HG03442 (cell line): ENCODE measurements at regions not wholly inside any gene's neighbourhood (a gene's known extent, or its start where the extent isn't known, plus 50 kb on each side); places are given as distances from the start of the nearest gene placed in this dataset.
A peak's percentile ranks its signal among the peaks of the same experiment; 100 is the strongest.

ENCODE experiments used
- ATAC-seq: cut with Tn5 transposase; IDR thresholded peaks from one replicate; pipeline ENCODE4 v1.9.1; 2021; ENCODE audit warnings: mild to moderate bottlenecking, moderate library complexity; ENCODE audit not compliant: unreplicated experiment

DNA sequence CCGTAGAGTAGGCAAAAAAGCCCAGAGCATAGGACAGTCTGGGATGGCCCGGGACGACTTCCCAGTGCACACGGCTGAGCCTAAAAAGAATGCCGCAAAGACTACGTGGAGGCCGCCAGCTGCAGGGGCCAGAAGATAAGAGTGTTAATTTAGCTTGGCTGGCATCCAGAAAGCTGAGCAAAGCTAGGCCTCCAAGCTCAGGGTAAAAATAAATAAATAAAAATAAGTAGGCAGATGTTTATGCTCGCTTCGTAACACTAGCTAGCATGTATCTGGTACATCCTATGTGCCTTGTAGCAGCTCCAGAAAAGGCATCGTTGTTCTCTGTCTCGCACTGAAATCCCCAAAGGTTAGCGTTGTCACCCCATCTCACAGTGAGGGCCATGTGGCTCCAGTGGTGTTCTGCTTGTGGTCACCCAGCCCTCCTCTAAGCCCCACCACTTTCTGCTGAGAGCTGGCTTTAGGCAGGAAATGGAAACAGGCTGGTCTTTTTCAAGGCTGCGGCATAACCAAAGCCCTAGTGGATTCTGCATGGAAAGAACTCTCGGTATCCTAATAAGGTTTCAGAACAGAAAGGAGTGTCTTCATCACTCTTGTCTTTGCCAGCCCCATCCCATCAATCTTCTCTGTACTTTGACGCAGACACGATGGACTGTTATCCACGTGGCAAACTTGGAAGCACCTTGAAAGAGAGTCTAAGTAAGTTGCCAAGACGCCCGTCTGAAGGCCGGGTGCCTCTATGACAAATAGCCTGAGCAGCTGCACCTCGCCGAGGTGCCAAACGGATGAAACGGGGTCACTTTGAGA, 58.1 kb upstream of the MEF2A start:
- no peak for ATAC-seq

- ATAC-seq: no peak
These were observed 57.5 kb upstream of the MEF2A start for GRCh38 chr15:99508311-99508645.

GRCh38 chr15:99508852-99509251, 56.9 kb upstream of the MEF2A start:
- ATAC-seq: no peak

DNA sequence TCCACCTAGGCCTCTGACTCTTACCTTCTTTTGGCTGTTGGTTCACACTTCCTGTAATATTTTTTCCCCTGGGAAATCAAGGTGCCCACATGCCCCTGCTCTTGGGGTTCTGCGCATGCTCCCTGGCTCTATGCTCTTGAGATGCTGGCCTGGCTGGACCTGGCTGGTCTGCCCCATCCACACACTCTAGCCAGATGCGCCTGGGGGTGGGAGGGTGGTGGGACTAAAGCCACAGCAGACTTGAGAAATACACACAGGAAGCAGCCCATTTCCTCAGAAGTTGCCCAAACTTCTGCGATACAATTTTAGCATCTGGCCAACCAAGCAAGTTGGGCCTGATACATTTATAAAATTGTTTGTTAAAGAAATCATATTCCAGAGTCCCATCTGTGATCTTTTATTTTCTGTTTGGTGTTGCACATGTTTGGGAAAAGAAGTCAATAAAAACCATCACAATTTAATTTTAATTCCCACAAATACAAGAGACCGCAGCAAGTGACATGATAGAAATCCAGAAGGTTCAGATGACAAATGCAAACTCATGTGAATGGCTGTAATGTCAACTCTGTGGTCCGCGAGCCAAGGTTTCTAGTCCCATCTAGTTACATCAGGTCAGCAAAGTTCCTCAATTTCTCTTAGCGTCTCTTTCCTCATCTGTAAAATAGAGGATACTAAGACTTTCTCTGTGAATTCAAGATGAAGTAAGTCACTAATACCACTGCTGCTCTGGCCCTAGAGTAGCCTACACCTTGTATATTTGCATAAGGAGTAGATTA, 55.9 kb upstream of the MEF2A start:
- no peak for ATAC-seq

DNA sequence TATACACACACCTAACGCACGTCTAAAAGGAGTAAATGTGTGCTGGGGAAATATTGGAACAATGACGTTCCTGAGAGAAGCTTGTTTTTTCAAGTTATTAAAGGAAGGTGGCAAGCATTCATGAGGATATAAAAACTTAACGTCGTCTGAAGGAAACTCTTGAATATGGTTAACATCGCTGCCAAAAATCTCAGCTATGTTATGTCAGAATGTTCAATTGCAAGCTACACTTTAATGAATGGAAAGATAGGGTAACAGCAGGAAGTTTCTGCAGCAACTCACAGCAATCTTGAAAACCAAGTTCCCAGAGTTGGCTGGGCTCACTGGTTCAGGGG, 54.3 kb upstream of the MEF2A start:
- ATAC-seq: no peak

DNA sequence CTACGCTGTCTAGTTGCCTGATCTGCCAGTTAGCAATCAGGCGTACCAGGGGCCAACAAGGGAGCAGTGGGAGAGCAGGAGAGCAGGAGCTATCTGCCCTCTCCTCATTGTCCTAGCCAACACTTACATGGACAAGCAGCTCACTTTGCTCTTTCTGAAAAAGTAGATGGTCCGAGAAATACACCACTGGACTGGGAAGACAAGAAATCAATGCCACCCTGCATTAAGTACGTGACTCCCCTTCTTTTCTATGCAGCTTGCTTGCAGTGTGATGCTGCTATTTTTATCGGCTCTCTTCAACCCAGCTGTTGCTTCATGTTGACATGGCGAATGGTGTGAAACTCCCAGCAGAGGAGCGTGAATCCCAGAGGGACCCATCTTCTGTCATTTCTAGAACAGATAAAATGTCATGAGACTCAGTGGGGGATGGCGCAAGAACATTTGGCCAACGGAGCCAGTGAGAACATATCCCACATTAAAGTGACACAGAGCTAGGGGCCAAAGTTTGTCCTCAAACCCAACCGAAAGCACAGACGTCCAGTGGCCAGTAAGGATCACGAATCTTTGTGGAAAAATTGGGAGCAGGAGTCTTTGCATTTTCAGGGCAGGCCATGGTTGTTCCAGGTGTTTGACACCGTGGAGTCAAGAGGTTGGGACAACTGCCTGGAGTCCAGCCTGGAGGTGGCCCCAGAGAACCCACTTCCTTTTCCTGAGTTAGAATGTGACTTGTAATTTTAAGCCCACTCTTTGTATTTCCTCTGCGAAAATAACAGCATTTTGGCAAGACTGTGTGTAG, 53.7 kb upstream of the MEF2A start:
- peak; percentile 60 for ATAC-seq

GRCh38 chr15:99514306-99514705, 51.5 kb upstream of the MEF2A start:
- ATAC-seq: no peak
